GM19452 (cell line): ENCODE measurements at regions not wholly inside any gene's neighbourhood (a gene's known extent, or its start where the extent isn't known, plus 50 kb on each side); places are given as distances from the start of the nearest gene placed in this dataset.
"Not testable (repeated sequence)": the region's sequence is repeated elsewhere in the genome, so short reads cannot be mapped to it uniquely, and the experiment has no call there.

ENCODE experiments used
- ATAC-seq: cut with Tn5 transposase; IDR thresholded peaks from one replicate; pipeline ENCODE4 v1.9.1; 2021; ENCODE audit not compliant: unreplicated experiment

DNA sequence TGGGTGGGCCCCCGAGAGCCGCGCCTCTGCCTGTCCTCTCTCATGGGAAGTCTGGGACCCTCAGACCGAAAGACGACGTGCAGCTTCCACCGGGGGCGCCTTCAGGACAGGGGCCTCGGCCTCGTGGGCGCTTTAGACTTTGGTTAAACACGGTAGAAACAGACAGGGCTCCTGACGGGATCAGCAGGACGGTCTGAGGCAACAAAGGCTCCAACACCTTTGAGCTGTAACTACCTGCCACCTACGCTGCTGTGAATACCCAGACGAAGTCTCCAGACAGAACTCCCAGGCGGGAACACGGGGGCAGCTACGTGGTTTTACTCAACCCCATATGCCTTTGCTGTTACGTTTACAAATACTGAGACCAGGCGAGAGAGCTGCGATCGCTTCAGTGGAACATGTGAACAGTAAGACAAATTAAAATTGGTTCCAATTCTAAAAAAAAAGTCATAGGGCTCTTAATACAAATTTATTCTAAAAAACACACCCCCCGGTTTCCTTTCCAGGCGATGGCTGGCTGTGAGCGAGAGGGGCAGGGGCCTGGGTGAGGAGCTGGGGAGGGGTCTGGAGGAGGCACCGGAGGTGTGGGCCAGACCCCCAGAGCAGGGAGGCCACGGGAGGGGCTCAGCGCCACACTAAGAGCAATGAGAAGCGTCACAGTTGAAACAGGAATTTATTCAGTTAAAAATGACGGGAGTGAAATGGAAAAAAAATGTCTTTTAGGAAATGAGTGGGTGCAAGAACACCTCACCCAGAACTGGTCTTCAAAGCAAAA, 453.2 kb downstream of the QKI start:
- ATAC-seq: no peak

DNA sequence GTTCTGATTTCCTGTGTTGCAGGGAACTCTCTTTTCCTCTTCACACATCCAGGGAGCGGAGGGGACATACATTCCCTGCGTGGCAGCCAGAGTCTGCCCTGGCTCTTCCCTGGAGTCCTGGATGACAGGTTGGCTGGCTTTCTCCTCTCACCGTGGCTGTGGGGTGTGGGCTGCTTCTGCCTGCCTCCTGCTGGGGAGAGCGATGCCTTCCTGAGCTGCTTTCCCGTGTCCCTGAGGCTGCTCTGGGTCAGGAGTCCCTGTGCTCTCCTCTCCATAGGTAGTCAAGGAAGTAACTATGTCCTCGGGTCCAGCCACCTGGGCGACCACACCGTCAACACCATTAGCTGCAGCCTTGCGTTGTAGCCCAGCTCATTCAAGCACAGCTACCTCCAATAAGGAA, 451.7 kb downstream of the QKI start:
- no peak for ATAC-seq

DNA sequence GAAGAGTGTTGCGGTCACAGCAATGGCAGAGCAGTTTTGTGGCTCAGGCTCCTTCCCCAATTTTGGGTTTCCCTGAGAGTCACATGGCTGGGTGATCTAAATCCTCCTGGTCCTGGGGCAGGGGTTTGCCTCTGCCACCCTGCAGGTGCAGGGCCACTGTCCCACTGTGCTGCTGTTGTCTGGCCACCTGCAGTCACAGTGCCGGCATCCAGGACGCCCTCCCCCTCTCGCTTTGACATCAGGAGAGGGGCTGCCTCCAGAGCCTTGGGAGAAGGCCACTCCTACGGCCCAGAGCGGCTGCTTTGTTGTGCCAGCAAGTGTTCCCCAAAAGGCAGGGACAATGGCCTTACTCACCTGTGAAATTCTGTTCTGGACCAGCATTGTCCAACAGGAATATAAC, 449.0 kb downstream of the QKI start:
- no peak for ATAC-seq

DNA sequence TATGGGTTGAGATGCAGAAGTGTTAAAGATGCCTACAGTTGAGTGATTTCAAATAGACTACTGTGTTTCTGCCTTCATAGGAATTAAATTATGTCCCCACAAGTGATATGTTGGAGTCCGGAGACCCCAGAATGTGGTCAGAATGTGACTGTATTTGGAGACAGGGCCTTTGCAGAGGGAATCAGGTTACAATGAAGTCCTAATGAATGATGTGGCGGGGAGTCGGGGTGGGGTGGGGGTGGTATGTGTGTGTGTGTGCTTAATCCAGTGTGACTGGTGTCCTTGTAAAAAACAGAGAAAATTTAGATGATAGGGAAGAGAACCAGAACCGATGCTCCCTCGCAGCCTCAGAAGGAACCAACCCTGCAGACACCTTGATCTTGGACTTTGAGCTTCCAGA, 448.2 kb downstream of the QKI start:
- ATAC-seq: no peak

- no peak for ATAC-seq
Measured at GRCh38 chr6:163861627-163862026, 447.1 kb downstream of the QKI start.

- ATAC-seq: no peak
Measured at GRCh38 chr6:163860287-163861081, 446.0 kb downstream of the QKI start.

DNA sequence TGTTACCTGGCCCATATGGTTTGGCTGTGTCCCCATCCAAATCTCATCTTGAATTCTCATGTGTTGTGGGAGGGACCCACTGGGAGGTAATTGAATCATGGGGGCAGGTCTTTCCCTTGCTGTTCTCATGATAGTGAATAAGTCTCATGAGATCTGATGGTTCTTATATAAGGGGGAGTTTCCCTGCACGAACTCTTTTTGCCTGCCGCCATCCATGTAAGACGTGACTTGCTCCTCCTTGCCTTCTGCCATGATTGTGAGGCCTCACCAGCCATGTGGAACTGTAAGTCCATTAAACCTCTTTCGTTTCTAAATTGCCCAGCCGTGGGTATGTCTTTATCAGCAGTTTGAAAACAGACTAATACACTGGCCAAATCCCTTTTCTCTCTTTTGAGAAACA, 444.4 kb downstream of the QKI start:
- not testable (repeated sequence) for ATAC-seq

DNA sequence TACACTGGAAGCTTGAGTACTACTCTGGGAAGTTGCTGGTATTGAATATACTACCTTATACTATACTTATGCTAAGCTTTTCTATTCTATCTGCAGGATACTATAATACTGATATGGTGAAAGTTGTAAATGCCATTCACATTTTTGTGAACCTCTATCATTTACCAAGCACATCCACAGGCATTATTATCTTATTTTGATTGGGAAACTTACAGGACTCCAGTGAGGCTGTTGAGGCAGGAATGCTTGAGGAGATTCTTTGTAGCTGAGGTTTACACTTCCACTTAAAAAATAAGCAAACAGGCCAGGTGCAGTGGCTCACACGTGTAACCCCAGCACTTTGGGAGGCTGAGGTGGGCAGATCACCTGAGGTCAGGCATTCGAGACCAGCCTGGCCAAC, 442.9 kb downstream of the QKI start:
- ATAC-seq: no peak

DNA sequence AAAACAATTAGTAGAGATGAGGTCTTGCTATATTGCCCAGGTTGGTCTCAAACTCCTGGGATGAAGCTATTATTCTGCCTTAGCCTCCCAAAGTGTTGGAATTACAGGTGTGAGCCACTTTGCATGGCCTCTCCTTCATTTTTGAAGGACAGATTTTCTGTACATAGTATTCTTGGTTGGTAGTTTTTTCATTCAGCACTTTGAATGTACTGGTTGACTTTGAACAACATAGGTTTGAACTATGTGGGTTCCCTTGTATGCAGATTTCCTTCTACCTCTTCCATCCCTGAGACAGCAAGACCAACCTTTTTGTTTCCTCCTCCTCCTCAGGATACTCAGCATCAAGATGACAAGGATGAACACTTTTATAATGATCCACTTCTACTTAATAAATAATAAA, 436.4 kb downstream of the QKI start:
- ATAC-seq: no peak

- no peak for ATAC-seq
Measured at GRCh38 chr6:163844761-163845160, 430.2 kb downstream of the QKI start.

DNA sequence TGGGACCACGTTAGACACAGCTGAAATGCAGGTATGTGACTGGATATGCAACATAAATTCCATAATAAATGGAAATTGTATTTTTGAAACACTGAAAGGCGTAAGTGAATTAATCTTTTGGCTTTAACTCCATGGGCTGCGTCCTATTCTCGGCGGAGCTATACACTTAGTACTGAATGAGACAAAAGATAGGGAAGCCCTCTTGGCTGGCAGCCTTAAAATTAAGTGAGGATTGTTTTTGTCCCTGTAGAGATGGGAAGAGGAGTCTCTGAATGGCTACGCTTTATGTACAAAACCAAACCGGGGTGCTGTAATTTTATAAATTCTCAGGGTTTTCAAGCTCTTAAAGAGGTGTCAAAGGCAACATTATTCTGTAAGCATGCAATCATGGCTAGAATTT, 429.8 kb downstream of the QKI start:
- ATAC-seq: no peak

DNA sequence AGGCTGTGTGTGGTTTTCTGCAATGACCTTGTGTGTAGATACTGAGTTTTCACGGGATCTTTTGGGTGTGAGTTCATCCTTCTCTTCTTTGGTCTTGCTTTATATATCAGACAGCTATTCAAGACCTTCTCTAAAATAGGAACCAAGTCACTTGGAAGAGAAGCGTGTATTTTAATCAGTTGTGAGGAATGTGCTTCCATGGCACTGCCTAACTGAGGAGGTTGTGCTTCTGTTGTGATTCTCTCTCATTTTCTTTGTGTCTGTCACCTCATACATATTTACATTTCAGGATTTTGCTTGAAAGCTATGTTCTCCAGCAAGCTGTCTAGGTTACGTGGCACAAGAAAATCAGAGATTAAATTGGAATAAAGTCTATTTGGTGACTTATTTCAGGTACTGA, 428.7 kb downstream of the QKI start:
- no peak for ATAC-seq

DNA sequence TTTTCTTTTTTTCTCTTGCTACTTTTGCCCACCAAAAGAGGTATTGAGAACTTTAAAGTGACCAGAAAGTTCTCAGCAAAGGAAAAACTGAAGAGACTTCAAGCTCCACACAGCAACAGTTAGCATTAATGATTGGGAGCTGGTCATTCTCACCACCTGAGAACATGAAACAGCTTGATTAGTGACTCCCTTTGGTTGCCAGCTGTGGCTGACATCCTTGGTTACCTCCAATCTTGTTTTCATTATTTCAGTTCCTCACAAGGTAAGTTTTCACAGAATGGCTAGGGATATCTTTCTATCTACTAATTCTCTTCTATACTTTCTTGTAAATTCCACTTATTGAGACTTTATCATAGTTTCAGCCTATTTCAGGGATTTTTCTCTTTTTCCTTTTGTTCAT, 427.9 kb downstream of the QKI start:
- ATAC-seq: no peak

- ATAC-seq: no peak
Measured at GRCh38 chr6:163841733-163842132, 427.2 kb downstream of the QKI start.

DNA sequence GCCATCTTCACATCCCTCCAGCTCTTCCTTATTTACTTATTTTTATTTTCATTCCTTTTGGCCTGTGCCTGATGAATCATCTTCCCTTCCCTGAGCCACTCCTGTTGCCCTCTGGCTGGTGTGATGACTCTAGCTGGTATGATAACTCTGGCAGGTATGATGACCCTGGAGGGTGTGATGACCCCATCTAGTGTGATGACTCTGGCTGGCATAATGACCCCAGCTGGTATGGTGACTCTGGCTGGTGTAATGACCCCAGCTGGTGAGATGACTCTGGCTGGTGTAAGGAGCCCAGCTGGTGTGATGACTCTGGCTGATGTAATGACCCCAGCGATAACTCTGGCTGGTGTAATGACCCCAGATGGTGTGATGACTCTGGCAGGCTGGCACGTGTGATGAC, 426.8 kb downstream of the QKI start:
- no peak for ATAC-seq

- ATAC-seq: no peak
Measured at GRCh38 chr6:163840880-163841279, 426.4 kb downstream of the QKI start.

- no peak for ATAC-seq
Measured at GRCh38 chr6:163839296-163839695, 424.8 kb downstream of the QKI start.

DNA sequence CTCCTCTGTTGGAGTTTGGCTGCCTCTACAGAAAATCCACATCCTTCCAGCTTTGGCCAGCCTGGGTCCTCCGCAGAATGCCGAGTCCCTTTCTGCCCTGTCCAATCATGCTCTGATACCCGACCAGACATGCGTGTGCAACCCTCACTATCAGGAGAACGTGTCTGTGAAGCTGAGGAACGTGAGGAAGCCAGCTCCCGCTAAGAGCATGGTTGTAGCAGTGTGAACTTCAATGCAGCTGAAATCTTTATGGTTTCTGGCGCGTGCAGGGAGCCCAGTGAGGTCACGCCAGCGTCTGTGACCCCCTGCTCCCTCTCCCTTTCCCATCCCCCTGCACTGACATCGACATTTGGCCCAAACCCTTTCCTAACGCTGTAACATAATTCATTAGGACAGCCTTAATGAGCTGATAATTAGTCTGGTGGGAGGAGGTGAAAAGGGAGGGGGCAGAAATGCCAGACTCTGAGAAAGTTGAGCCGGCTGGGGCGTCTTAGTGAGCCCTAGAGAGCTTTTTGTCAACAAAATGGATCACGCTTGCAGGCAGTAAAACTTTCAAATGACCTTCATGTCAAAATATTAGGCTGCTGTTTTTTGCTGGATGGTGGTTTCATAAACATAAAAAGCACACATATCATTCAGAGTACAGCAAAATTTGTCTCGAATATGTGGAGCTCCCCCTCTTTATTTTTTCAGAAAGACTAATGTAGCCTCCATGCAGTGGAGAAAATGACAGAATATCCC, 423.3 kb downstream of the QKI start:
- ATAC-seq: no peak

DNA sequence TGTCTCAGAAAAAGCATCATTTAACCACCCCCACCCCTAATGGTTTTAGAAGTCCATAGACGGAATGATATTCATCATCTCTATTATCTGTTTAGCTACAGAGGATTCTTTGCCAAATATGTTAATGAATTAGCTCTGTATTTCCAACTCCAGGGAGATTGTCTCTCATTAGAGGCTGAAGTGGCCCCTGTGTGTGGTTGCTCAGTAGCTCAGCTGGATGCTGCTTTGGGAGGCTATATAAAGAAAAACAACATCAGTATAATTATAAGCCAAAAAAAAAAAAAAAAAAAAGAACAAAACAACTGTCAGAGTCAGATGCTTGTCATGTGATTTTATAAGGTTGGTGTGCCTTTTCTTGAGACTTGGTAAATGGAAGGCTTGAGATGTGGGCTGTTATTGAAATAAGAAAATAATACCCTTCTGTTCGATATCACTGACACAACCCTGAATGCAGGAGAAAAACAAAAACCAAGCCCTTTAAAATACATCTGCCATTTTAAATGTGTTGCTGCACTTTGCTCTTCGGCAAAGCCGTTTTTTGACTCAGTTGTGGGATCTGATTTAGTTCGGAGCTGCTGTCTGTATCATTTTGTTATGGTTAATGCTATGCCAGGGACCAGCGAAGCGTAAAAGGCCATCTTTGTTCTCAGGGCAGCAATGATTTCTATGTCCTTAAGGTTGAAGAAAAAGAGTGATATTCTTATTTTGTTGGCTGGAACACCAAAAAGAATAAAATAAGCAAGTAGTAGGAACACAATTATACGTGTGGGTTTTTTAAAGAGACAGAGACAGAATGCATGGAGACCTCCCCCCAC, 422.6 kb downstream of the QKI start:
- ATAC-seq: no peak

- no peak for ATAC-seq
Measured at GRCh38 chr6:163835439-163836171, 421.1 kb downstream of the QKI start.
